ENCODE measurements at regions not wholly inside any gene's neighbourhood (a gene's known extent, or its start where the extent isn't known, plus 50 kb on each side); places are given as distances from the start of the nearest gene placed in this dataset.

- TF ChIP-seq POU6F1 (CRISPR knock-in tag; IDR thresholded peaks at IDR 0.05; ENCODE audit: borderline replicate concordance, low read depth) = no peak
- no peak for TF ChIP-seq ISL1 (CRISPR knock-in tag; IDR thresholded peaks at IDR 0.05)
Measured at GRCh38 chr10:44063686-44064085, 321.2 kb downstream of the CXCL12 start (continued).

- TF ChIP-seq TCF4 (CRISPR knock-in tag; IDR thresholded peaks at IDR 0.05; ENCODE audit: borderline replicate concordance) = no peak
- TF ChIP-seq GLIS3 (CRISPR knock-in tag; IDR thresholded peaks at IDR 0.05) = no peak
- TF ChIP-seq ARNTL (CRISPR knock-in tag; IDR thresholded peaks at IDR 0.05; ENCODE audit: borderline replicate concordance, low read depth) = no peak
- TF ChIP-seq PPARA (CRISPR knock-in tag; IDR thresholded peaks at IDR 0.05; ENCODE audit: borderline replicate concordance) = no peak
- no peak for TF ChIP-seq TOX (CRISPR knock-in tag; IDR thresholded peaks at IDR 0.05; ENCODE audit: borderline replicate concordance)
- no peak for TF ChIP-seq POU6F1 (CRISPR knock-in tag; IDR thresholded peaks at IDR 0.05; ENCODE audit: borderline replicate concordance, low read depth)
- TF ChIP-seq OSR1 (CRISPR knock-in tag; IDR thresholded peaks at IDR 0.05) = no peak
- TF ChIP-seq ZNF8 (CRISPR knock-in tag; IDR thresholded peaks at IDR 0.05) = no peak
- no peak for TF ChIP-seq ZFP30 (CRISPR knock-in tag; IDR thresholded peaks at IDR 0.05)
- TF ChIP-seq CSRNP3 (CRISPR knock-in tag; IDR thresholded peaks at IDR 0.05) = no peak
- no peak for TF ChIP-seq ZC3H10 (CRISPR knock-in tag; IDR thresholded peaks at IDR 0.05)
- TF ChIP-seq ZNF70 (CRISPR knock-in tag; IDR thresholded peaks at IDR 0.05) = no peak
- no peak for TF ChIP-seq RARB (CRISPR knock-in tag; IDR thresholded peaks at IDR 0.05)
- no peak for TF ChIP-seq SNAI2 (CRISPR knock-in tag; IDR thresholded peaks at IDR 0.05)
- TF ChIP-seq ISL1 (CRISPR knock-in tag; IDR thresholded peaks at IDR 0.05) = no peak
- no peak for TF ChIP-seq CSDC2 (CRISPR knock-in tag; IDR thresholded peaks at IDR 0.05)
- TF ChIP-seq ZNF565 (CRISPR knock-in tag; conservative IDR thresholded peaks at IDR 0.05; ENCODE audit: low read depth) = no peak
- no peak for ATAC-seq
Measured at GRCh38 chr10:44060719-44061118, 324.2 kb downstream of the CXCL12 start.

- TF ChIP-seq ZC3H10 (CRISPR knock-in tag; IDR thresholded peaks at IDR 0.05) = no peak
- TF ChIP-seq PATZ1 (CRISPR knock-in tag; IDR thresholded peaks at IDR 0.05; ENCODE audit: borderline replicate concordance) = no peak
- no peak for TF ChIP-seq TOX (CRISPR knock-in tag; IDR thresholded peaks at IDR 0.05; ENCODE audit: borderline replicate concordance)
- TF ChIP-seq CSDC2 (CRISPR knock-in tag; IDR thresholded peaks at IDR 0.05) = no peak
- TF ChIP-seq ESRRG (CRISPR knock-in tag; IDR thresholded peaks at IDR 0.05) = no peak
- no peak for TF ChIP-seq TSHZ2 (CRISPR knock-in tag; IDR thresholded peaks at IDR 0.05)
- no peak for TF ChIP-seq CREB5 (CRISPR knock-in tag; IDR thresholded peaks at IDR 0.05; ENCODE audit: low read depth)
- no peak for TF ChIP-seq RARB (CRISPR knock-in tag; IDR thresholded peaks at IDR 0.05)
- TF ChIP-seq PPARA (CRISPR knock-in tag; IDR thresholded peaks at IDR 0.05; ENCODE audit: borderline replicate concordance) = no peak
- TF ChIP-seq SNAI2 (CRISPR knock-in tag; IDR thresholded peaks at IDR 0.05) = no peak
- TF ChIP-seq ARNTL (CRISPR knock-in tag; IDR thresholded peaks at IDR 0.05; ENCODE audit: borderline replicate concordance, low read depth) = no peak
- no peak for ATAC-seq
Measured at GRCh38 chr10:44060221-44060620, 324.7 kb downstream of the CXCL12 start.

Measured in SK-N-SH treated with all-trans-retinoic acid at 6 μM for 48 hours (cell line).